T-cell (primary cell): ENCODE measurements at regions not wholly inside any gene's neighbourhood (a gene's known extent, or its start where the extent isn't known, plus 50 kb on each side); places are given as distances from the start of the nearest gene placed in this dataset.

ENCODE experiments used
- ATAC-seq, 4 experiments: fragments of 200-7000 bp in 3 of 4; fragments of 150-1000 bp in 1 of 4; cut with Tn5 transposase; replicated peaks in 1 of 4; 1 replicate in 3 of 4; 2 replicates in 1 of 4; pipeline ENCODE4 v1.10.0; 2021; ENCODE audit warnings: moderate library complexity in 3 of 4, mild to moderate bottlenecking in 2 of 4, moderate number of reproducible peaks in 1 of 4
- CTCF ChIA-PET, 2 donors: fragments of 300-600 bp; sonication (Branson Sonifier 250); formaldehyde crosslinking; loops; one replicate each; lab custom pipeline; 2022; ENCODE audit warnings: antibody characterized with exemption in 2 of 2; lab: Charles Lee
- POLR2A ChIA-PET, 2 donors: fragments of 300-600 bp; sonication (Branson Sonifier 250); formaldehyde crosslinking; loops; one replicate each; lab custom pipeline; 2022; ENCODE audit warnings: antibody characterized with exemption in 2 of 2; lab: Charles Lee
- DNase-seq, 35 experiments: peaks; one replicate each; pipeline versions ENCODE4 v3.0.0 to v3.0.0-alpha.2; 2013 to 2023
- H3K27ac ChIP-seq: one replicate; pipeline ENCODE4 v1.5.1; 2013; ENCODE audit warnings: low read length
- H3K27me3 ChIP-seq, 2 experiments: replicated peaks in 1 of 2; 1 replicate in 1 of 2; 2 replicates in 1 of 2; pipeline versions ENCODE4 v1.6.1 to v1.7.0; 2013; ENCODE audit warnings: low read length in 1 of 2, mixed read lengths in 1 of 2; ENCODE audit not compliant: control insufficient read depth in 2 of 2, insufficient read depth in 2 of 2; ENCODE audit errors: extremely low read depth in 1 of 2
- H3K36me3 ChIP-seq, 2 donors: 1 replicate in 1 of 2; 2 replicates in 1 of 2; pipeline versions ENCODE4 v1.6.1 to v1.7.0; 2013; ENCODE audit warnings: low read length in 1 of 2; ENCODE audit not compliant: control insufficient read depth in 2 of 2, insufficient read depth in 1 of 2; ENCODE audit errors: extremely low read depth in 1 of 2
- H3K4me1 ChIP-seq, 2 experiments: 1 replicate in 1 of 2; 2 replicates in 1 of 2; pipeline versions ENCODE4 v1.6.1 to v1.7.0; 2013; ENCODE audit warnings: low read length in 2 of 2, mixed read lengths in 1 of 2; ENCODE audit not compliant: insufficient read depth in 2 of 2, control insufficient read depth in 1 of 2; ENCODE audit errors: extremely low read depth in 1 of 2
- H3K4me3 ChIP-seq, 2 donors: 1 replicate in 1 of 2; 2 replicates in 1 of 2; pipeline versions ENCODE4 v1.5.1 to v1.7.0; 2013; ENCODE audit warnings: mild to moderate bottlenecking in 2 of 2, low read length in 1 of 2, moderate library complexity in 1 of 2; ENCODE audit not compliant: control insufficient read depth in 1 of 2; ENCODE audit errors: extremely low read depth in 1 of 2
- H3K9me3 ChIP-seq: 2 replicates; pipeline ENCODE4 v1.7.0; 2013
- H3K27ac Mint-ChIP-seq, 2 donors: one replicate each; pipeline ENCODE4 v1.8.0; 2020 to 2021; ENCODE audit warnings: mild to moderate bottlenecking in 2 of 2, mixed read lengths in 2 of 2
- H3K27me3 Mint-ChIP-seq, 2 donors: one replicate each; pipeline ENCODE4 v1.8.0; 2021 to 2022; ENCODE audit warnings: mixed read lengths in 2 of 2
- H3K36me3 Mint-ChIP-seq: one replicate; pipeline ENCODE4 v1.8.0; 2021; ENCODE audit warnings: mixed read lengths
- H3K4me1 Mint-ChIP-seq, 3 donors: one replicate each; pipeline ENCODE4 v1.8.0; 2020 to 2022; ENCODE audit warnings: mixed read lengths in 3 of 3, mild to moderate bottlenecking in 1 of 3
- H3K4me3 Mint-ChIP-seq, 3 donors: one replicate each; pipeline ENCODE4 v1.8.0; 2020 to 2022; ENCODE audit warnings: mild to moderate bottlenecking in 3 of 3, mixed read lengths in 3 of 3, moderate library complexity in 3 of 3
- H3K9me3 Mint-ChIP-seq, 3 donors: one replicate each; pipeline ENCODE4 v1.8.0; 2020 to 2022; ENCODE audit warnings: mixed read lengths in 3 of 3
- WGBS: methylation state at CpG from one replicate; pipeline ENCODE4 v1.1.5; 2013; ENCODE audit warnings: missing lambda C conversion rate; ENCODE audit not compliant: insufficient coverage; 5-methylcytosine and 5-hydroxymethylcytosine counted together

- no peak overlapping the region for H3K27ac Mint-ChIP-seq
- POLR2A ChIA-PET, result no interaction called here
Measured at GRCh38 chr1:80731241-80731894, 1069.4 kb upstream of the ADGRL2 start.

GRCh38 chr1:80722611-80723010 is 1078.1 kb upstream of the ADGRL2 start:
- no peaks in the 10 kb centered on the region for H3K4me1 Mint-ChIP-seq
- H3K36me3 ChIP-seq, result no peaks in the 10 kb centered on the region
- POLR2A ChIA-PET, result no interaction called here
- no peak overlapping the region for H3K4me3 Mint-ChIP-seq
- H3K4me1 ChIP-seq, result no peaks in the 10 kb centered on the region
- no peak overlapping the region for H3K27ac Mint-ChIP-seq
- H3K9me3 Mint-ChIP-seq, result peaks cover 4 to 29% (median 11%) of the 10 kb centered on the region in 3 donors
- WGBS, result 83% methylated on average over 1 of the region's 2 CpGs
- H3K27ac ChIP-seq, result no peak overlapping the region
- CTCF ChIA-PET, result no interaction called here
- no peak for ATAC-seq
- H3K9me3 ChIP-seq, result no peaks in the 10 kb centered on the region
- H3K4me3 ChIP-seq, result no peak overlapping the region
- no peaks in the 10 kb centered on the region for H3K36me3 Mint-ChIP-seq
- peaks cover 0 to 2% of the 10 kb centered on the region in 2 experiments for H3K27me3 ChIP-seq
- no peak for DNase-seq
- H3K27me3 Mint-ChIP-seq, result no peaks in the 10 kb centered on the region

More at GRCh38 chr1:80731241-80731894, 1069.4 kb upstream of the ADGRL2 start:
- no peaks in the 10 kb centered on the region for H3K36me3 ChIP-seq
- Mint-ChIP-seq H3K9me3 (peaks cover 10 to 35% (median 17%) of the 10 kb centered on the region in 3 donors), H3K27me3 (no peaks in the 10 kb centered on the region), H3K36me3 (no peaks in the 10 kb centered on the region), H3K4me3 (no peak overlapping the region), H3K4me1 (no peaks in the 10 kb centered on the region)
- no peak for ATAC-seq
- no peaks in the 10 kb centered on the region for H3K4me1 ChIP-seq
- no peak for DNase-seq
- H3K27ac ChIP-seq, result no peak overlapping the region
- 73% methylated on average over 2 of the region's 3 CpGs for whole genome bisulfite sequencing
- no peak overlapping the region for H3K4me3 ChIP-seq
- no peaks in the 10 kb centered on the region for H3K9me3 ChIP-seq
- H3K27me3 ChIP-seq, result no peaks in the 10 kb centered on the region
- CTCF ChIA-PET, result no interaction called here

- Mint-ChIP-seq H3K4me1 (no peaks in the 10 kb centered on the region), H3K27me3 (no peaks in the 10 kb centered on the region), H3K4me3 (no peak overlapping the region), H3K36me3 (no peaks in the 10 kb centered on the region), H3K9me3 (peaks cover 0 to 23% (median 9%) of the 10 kb centered on the region in 3 donors), H3K27ac (no peak overlapping the region)
- no peaks in the 10 kb centered on the region for H3K27me3 ChIP-seq
- no peak overlapping the region for H3K4me3 ChIP-seq
- CTCF ChIA-PET, result no interaction called here
- WGBS, result no CpG with 5 or more reads among the region's 1 CpG
- DNase-seq (no peak), ATAC-seq (no peak)
- no peaks in the 10 kb centered on the region for H3K9me3 ChIP-seq
- H3K36me3 ChIP-seq, result no peaks in the 10 kb centered on the region
- H3K27ac ChIP-seq, result no peak overlapping the region
- POLR2A ChIA-PET, result no interaction called here
- H3K4me1 ChIP-seq, result no peaks in the 10 kb centered on the region
Measured at GRCh38 chr1:80706526-80706925, 1094.2 kb upstream of the ADGRL2 start.

- 78% methylated on average over 5 of the region's 5 CpGs for WGBS
- DNase-seq (no peak), ATAC-seq (no peak)
- Histone ChIP-seq H3K4me3 (no peak overlapping the region), H3K9me3 (no peaks in the 10 kb centered on the region), H3K27me3 (no peaks in the 10 kb centered on the region), H3K27ac (no peak overlapping the region), H3K4me1 (no peaks in the 10 kb centered on the region), H3K36me3 (no peaks in the 10 kb centered on the region)
- Mint-ChIP-seq H3K4me1 (no peaks in the 10 kb centered on the region), H3K27me3 (no peaks in the 10 kb centered on the region), H3K36me3 (no peaks in the 10 kb centered on the region), H3K4me3 (no peak overlapping the region), H3K9me3 (peaks cover 0 to 16% (median 13%) of the 10 kb centered on the region in 3 donors), H3K27ac (no peak overlapping the region)
- POLR2A ChIA-PET, result no interaction called here
- CTCF ChIA-PET, result no interaction called here
Measured at GRCh38 chr1:80678438-80678837, 1122.3 kb upstream of the ADGRL2 start.

- H3K27ac ChIP-seq, result no peak overlapping the region
- no peaks in the 10 kb centered on the region for H3K27me3 Mint-ChIP-seq
- H3K36me3 ChIP-seq, result no peaks in the 10 kb centered on the region
- H3K4me3 ChIP-seq, result no peak overlapping the region
- H3K27ac Mint-ChIP-seq, result no peak overlapping the region
- H3K9me3 Mint-ChIP-seq, result peaks cover 0 to 16% (median 15%) of the 10 kb centered on the region in 3 donors
- WGBS, result 63% methylated on average over 3 of the region's 3 CpGs
- CTCF ChIA-PET, result no interaction called here
- no peaks in the 10 kb centered on the region for H3K9me3 ChIP-seq
- no peaks in the 10 kb centered on the region for H3K27me3 ChIP-seq
- no peak for ATAC-seq
- no peaks in the 10 kb centered on the region for H3K4me1 ChIP-seq
- H3K4me1 Mint-ChIP-seq, result no peaks in the 10 kb centered on the region
- no peaks in the 10 kb centered on the region for H3K36me3 Mint-ChIP-seq
- no peak for DNase-seq
- no peak overlapping the region for H3K4me3 Mint-ChIP-seq
- POLR2A ChIA-PET, result interaction anchor here in 1 of 2 donors (0.5 kb wide), 1 partner anchor 236 kb away, joined by 3 read pairs; no protein-coding TSS in a partner anchor
Measured at GRCh38 chr1:80675454-80675853, 1125.3 kb upstream of the ADGRL2 start.

- no peaks in the 10 kb centered on the region for H3K36me3 ChIP-seq
- no peaks in the 10 kb centered on the region for H3K36me3 Mint-ChIP-seq
- no peaks in the 10 kb centered on the region for H3K27me3 ChIP-seq
- H3K4me1 Mint-ChIP-seq, result no peaks in the 10 kb centered on the region
- no peak overlapping the region for H3K4me3 ChIP-seq
- DNase-seq, result no peak
- 86% methylated on average over 1 of the region's 3 CpGs for WGBS
- no peaks in the 10 kb centered on the region for H3K4me1 ChIP-seq
- peaks cover 0 to 16% (median 15%) of the 10 kb centered on the region in 3 donors for H3K9me3 Mint-ChIP-seq
- CTCF ChIA-PET, result interaction anchor here in 1 of 2 donors (0.9 kb wide), 1 partner anchor 32 kb away, joined by 3 read pairs; no protein-coding TSS in a partner anchor
- H3K9me3 ChIP-seq, result no peaks in the 10 kb centered on the region
- no peak overlapping the region for H3K27ac Mint-ChIP-seq
- no peak overlapping the region for H3K27ac ChIP-seq
- POLR2A ChIA-PET, result no interaction called here
- ATAC-seq, result no peak
- no peak overlapping the region for H3K4me3 Mint-ChIP-seq
- H3K27me3 Mint-ChIP-seq, result no peaks in the 10 kb centered on the region
Measured at GRCh38 chr1:80673935-80674597, 1126.7 kb upstream of the ADGRL2 start.
